22Rv1 (cell line): ENCODE measurements at regions not wholly inside any gene's neighbourhood (a gene's known extent, or its start where the extent isn't known, plus 50 kb on each side); places are given as distances from the start of the nearest gene placed in this dataset.

Experiments
- ZFX ChIP-seq: fragments of 450-650 bp; IDR thresholded peaks from 2 replicates; pipeline ENCODE4 v1.6.1; 2017; ENCODE audit warnings: antibody characterized with exemption, borderline replicate concordance
- TF ChIP-seq, protein P1 (sequence below): fragments of 450-650 bp; IDR thresholded peaks from 2 replicates; pipeline ENCODE4 v1.5.1; 2017; ENCODE audit warnings: mild to moderate bottlenecking

DNA sequence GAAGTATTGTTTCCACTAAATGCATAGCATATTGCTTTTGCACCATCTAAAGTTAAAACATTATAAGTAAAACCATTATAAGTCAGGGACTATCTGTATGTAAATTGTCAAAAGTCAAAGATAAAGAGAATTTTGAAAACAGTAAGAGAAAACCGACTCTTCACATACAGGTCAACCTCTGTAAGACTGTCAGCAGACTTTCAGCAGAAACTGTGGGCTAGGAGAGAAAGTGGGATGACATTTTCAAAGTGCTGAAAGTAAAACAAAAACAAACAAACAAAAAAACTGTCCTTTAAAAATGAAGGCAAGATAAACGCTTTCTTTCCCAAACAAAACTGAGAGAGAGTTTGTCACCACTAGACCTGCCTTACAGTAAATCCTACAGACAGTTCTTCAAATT is 122.9 kb upstream of the ID2 start:
- TF ChIP-seq, protein P1, sequence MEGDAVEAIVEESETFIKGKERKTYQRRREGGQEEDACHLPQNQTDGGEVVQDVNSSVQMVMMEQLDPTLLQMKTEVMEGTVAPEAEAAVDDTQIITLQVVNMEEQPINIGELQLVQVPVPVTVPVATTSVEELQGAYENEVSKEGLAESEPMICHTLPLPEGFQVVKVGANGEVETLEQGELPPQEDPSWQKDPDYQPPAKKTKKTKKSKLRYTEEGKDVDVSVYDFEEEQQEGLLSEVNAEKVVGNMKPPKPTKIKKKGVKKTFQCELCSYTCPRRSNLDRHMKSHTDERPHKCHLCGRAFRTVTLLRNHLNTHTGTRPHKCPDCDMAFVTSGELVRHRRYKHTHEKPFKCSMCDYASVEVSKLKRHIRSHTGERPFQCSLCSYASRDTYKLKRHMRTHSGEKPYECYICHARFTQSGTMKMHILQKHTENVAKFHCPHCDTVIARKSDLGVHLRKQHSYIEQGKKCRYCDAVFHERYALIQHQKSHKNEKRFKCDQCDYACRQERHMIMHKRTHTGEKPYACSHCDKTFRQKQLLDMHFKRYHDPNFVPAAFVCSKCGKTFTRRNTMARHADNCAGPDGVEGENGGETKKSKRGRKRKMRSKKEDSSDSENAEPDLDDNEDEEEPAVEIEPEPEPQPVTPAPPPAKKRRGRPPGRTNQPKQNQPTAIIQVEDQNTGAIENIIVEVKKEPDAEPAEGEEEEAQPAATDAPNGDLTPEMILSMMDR: no peak
- no peak for TF ChIP-seq ZFX
